Thyroid gland (tissue), 4 donors: ENCODE measurements at regions not wholly inside any gene's neighbourhood (a gene's known extent, or its start where the extent isn't known, plus 50 kb on each side); places are given as distances from the start of the nearest gene placed in this dataset.

ENCODE experiments used
- CTCF ChIP-seq, 6 experiments: fragments of 200-600 bp in 3 of 6; fragments of 450-650 bp in 3 of 6; sonication (generic) in 3 of 6; IDR thresholded peaks; one replicate each; pipeline ENCODE4 v1.5.1; 2016 to 2019; ENCODE audit warnings: antibody characterized with exemption in 6 of 6, mild to moderate bottlenecking in 2 of 6, inconsistent platforms in 1 of 6, moderate library complexity in 1 of 6
- POLR2A ChIP-seq, 2 donors: fragments of 450-650 bp; IDR thresholded peaks; one replicate each; pipeline ENCODE4 v1.6.1; 2017; ENCODE audit warnings: antibody characterized with exemption in 2 of 2, mild to moderate bottlenecking in 2 of 2, moderate library complexity in 1 of 2

- TF ChIP-seq CTCF (IDR thresholded peaks at IDR 0.05): no peak
- no peak for TF ChIP-seq POLR2A (IDR thresholded peaks at IDR 0.05)
Measured at GRCh38 chr11:115774756-115775155, 270.5 kb upstream of the CADM1 start.
